Body of pancreas (tissue), 4 donors: ENCODE measurements at regions not wholly inside any gene's neighbourhood (a gene's known extent, or its start where the extent isn't known, plus 50 kb on each side); places are given as distances from the start of the nearest gene placed in this dataset.

Source experiments
- POLR2A ChIP-seq, 3 donors: fragments of 450-650 bp; IDR thresholded peaks; one replicate each; pipeline ENCODE4 v1.6.1; 2016; ENCODE audit warnings: antibody characterized with exemption in 3 of 3, mild to moderate bottlenecking in 2 of 3
- TF ChIP-seq, protein P1 (sequence below), 7 experiments: fragments of 450-650 bp in 4 of 7; fragments of 200-600 bp in 3 of 7; sonication (generic) in 3 of 7; IDR thresholded peaks; one replicate each; pipeline ENCODE4 v1.5.1; 2016 to 2019; ENCODE audit warnings: antibody characterized with exemption in 7 of 7

DNA sequence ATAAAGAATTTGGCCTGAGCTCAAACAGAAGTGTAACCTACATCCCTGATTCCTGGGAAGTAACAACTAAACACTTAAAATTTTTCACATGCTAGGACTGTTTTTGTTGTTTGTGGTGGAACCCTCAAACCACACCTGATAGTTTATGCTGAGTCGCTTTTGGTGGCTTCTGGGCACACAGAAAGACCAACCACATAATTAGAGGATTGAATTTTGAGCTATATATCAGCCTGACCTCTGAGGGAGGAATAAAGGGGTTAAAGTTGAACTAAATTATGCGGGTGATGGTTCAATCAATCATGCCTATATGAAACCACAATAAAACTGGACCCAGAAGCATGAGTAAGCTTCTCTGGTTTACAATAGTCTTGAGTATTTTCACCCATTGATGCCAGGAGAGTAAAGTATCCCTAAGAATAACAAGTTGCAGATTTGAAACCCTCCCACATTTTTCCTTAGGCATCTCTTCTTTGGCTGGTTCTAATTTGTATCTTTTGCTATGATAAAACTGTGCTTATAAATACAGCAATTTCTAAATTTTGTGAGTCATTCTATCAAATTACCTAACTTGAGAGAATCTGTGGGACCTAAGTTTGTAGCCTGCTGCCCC is 1304.5 kb upstream of the GBE1 start:
- TF ChIP-seq, protein P1, sequence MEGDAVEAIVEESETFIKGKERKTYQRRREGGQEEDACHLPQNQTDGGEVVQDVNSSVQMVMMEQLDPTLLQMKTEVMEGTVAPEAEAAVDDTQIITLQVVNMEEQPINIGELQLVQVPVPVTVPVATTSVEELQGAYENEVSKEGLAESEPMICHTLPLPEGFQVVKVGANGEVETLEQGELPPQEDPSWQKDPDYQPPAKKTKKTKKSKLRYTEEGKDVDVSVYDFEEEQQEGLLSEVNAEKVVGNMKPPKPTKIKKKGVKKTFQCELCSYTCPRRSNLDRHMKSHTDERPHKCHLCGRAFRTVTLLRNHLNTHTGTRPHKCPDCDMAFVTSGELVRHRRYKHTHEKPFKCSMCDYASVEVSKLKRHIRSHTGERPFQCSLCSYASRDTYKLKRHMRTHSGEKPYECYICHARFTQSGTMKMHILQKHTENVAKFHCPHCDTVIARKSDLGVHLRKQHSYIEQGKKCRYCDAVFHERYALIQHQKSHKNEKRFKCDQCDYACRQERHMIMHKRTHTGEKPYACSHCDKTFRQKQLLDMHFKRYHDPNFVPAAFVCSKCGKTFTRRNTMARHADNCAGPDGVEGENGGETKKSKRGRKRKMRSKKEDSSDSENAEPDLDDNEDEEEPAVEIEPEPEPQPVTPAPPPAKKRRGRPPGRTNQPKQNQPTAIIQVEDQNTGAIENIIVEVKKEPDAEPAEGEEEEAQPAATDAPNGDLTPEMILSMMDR (IDR thresholded peaks at IDR 0.05), result no peak
- no peak for TF ChIP-seq POLR2A (IDR thresholded peaks at IDR 0.05)
